ENCODE measurements at regions not wholly inside any gene's neighbourhood (a gene's known extent, or its start where the extent isn't known, plus 50 kb on each side); places are given as distances from the start of the nearest gene placed in this dataset.

GRCh38 chr11:45036733-45037132 lies 86.0 kb upstream of the TP53I11 start:
- TF ChIP-seq CTCF (IDR thresholded peaks at IDR 0.05) (no peak), ZFX (IDR thresholded peaks at IDR 0.05; ENCODE audit: borderline replicate concordance) (no peak)

Measured in 22Rv1 (cell line).